Transverse colon (tissue), 3 donors: ENCODE measurements at regions not wholly inside any gene's neighbourhood (a gene's known extent, or its start where the extent isn't known, plus 50 kb on each side); places are given as distances from the start of the nearest gene placed in this dataset.

Experiments
- POLR2A ChIP-seq: fragments of 450-650 bp; IDR thresholded peaks from one replicate; pipeline ENCODE4 v1.6.1; 2016; ENCODE audit warnings: antibody characterized with exemption, mild to moderate bottlenecking, moderate library complexity
- POLR2AphosphoS5 ChIP-seq, 3 donors: sonication (generic); formaldehyde crosslinking; IDR thresholded peaks; one replicate each; pipeline ENCODE4 v1.6.1; 2016; ENCODE audit warnings: antibody characterized with exemption in 3 of 3

- no peak for TF ChIP-seq POLR2A
- peak in 2 of 3 donors; percentile 60 to 70 for TF ChIP-seq POLR2AphosphoS5 (IDR thresholded peaks at IDR 0.05)
Observed at GRCh38 chr2:217066510-217067270, 206.8 kb upstream of the TNP1 start.
